GM12878 (cell line): ENCODE measurements at regions not wholly inside any gene's neighbourhood (a gene's known extent, or its start where the extent isn't known, plus 50 kb on each side); places are given as distances from the start of the nearest gene placed in this dataset.
A peak's percentile ranks its signal among the peaks of the same experiment; 100 is the strongest.

Experiments used
- CBFB ChIP-seq: IDR thresholded peaks from 2 replicates; pipeline ENCODE4 v1.6.1; 2016; ENCODE audit warnings: antibody characterized with exemption, low read depth
- CTCF ChIP-seq, 3 experiments: IDR thresholded peaks in 2 of 3; conservative IDR thresholded peaks in 1 of 3; 2 replicates each; pipeline ENCODE4 v1.5.1; 2011; ENCODE audit warnings: low read depth in 3 of 3, low read length in 3 of 3, mild to moderate bottlenecking in 3 of 3, control low read depth in 2 of 3, moderate library complexity in 2 of 3, inconsistent platforms in 1 of 3, mixed read lengths in 1 of 3; ENCODE audit not compliant: control insufficient read depth in 2 of 3, insufficient read depth in 1 of 3; ENCODE audit errors: extremely low read depth in 1 of 3
- EP300 ChIP-seq, 2 experiments: fragments of 150-350 bp in 1 of 2; IDR thresholded peaks; 2 replicates each; pipeline ENCODE4 v1.6.1; 2011 to 2012; ENCODE audit warnings: low read depth in 2 of 2, low read length in 2 of 2, borderline replicate concordance in 1 of 2, improper control_type of control experiment in 1 of 2, inconsistent platforms in 1 of 2; ENCODE audit not compliant: control insufficient read depth in 1 of 2
- EZH2 ChIP-seq: IDR thresholded peaks from 2 replicates; pipeline ENCODE4 v1.6.1; 2012; ENCODE audit warnings: low read depth, mild to moderate bottlenecking, control low read depth, inconsistent platforms, low read length, borderline replicate concordance; ENCODE audit not compliant: control insufficient read depth
- POLR2A ChIP-seq: IDR thresholded peaks from 2 replicates; pipeline ENCODE4 v1.6.1; 2011; ENCODE audit warnings: low read depth, mild to moderate bottlenecking, low read length
- POLR2AphosphoS5 ChIP-seq: IDR thresholded peaks from 2 replicates; pipeline ENCODE4 v1.6.1; 2011; ENCODE audit warnings: mild to moderate bottlenecking, low read length, inconsistent platforms
- REST ChIP-seq: IDR thresholded peaks from 2 replicates; pipeline ENCODE4 v1.6.1; 2012; ENCODE audit warnings: mild to moderate bottlenecking, low read depth, low read length

GRCh38 chr21:25500598-25500997 is 106.7 kb downstream of the MRPL39 start:
- TF ChIP-seq CTCF (IDR thresholded peaks at IDR 0.05 in 2 of 3, conservative IDR thresholded peaks at IDR 0.05 in 1 of 3; ENCODE audit: control insufficient read depth in 2 of 3, extremely low read depth in 1 of 3, insufficient read depth in 1 of 3, low read depth in 3 of 3, low read length in 3 of 3) (no peak), EZH2 (no peak), POLR2A (peak; percentile 57; the same call in 1 of the 2 replicates), REST (no peak), EP300 (IDR thresholded peaks at IDR 0.05; ENCODE audit: borderline replicate concordance in 1 of 2, control insufficient read depth in 1 of 2, low read depth in 2 of 2, low read length in 2 of 2) (no peak), POLR2AphosphoS5 (peak; percentile 65), CBFB (no peak)
